GM21447 (cell line): ENCODE measurements at regions not wholly inside any gene's neighbourhood (a gene's known extent, or its start where the extent isn't known, plus 50 kb on each side); places are given as distances from the start of the nearest gene placed in this dataset.

Experiments used
- ATAC-seq: cut with Tn5 transposase; IDR thresholded peaks from one replicate; pipeline ENCODE4 v1.9.1; 2021; ENCODE audit not compliant: unreplicated experiment

GRCh38 chr16:49216593-49216992 lies 65.0 kb downstream of the CBLN1 start:
- no peak for ATAC-seq

- no peak for ATAC-seq
Measured at GRCh38 chr16:49213594-49213993, 68.0 kb downstream of the CBLN1 start.

DNA sequence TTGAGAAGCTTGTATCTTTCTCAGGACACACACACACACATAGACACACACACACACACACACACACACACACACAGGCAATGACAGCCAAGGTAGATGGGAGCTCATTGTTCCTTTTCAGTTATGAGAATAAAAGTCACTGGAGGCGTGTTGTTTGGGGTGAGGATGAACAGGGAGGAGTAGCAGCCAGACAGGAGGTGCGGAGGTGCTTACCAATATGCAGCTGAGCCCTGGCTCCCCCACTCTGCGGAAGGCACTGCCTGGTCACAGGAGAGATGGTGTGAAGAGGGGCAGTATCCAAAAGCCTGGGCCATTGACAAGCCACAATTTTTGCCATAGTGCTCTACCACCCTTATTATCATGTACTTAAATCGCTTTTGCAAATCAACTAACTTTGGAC lies 77.4 kb downstream of the CBLN1 start:
- ATAC-seq = no peak

GRCh38 chr16:49203361-49203760 lies 78.3 kb downstream of the CBLN1 start:
- ATAC-seq = no peak

DNA sequence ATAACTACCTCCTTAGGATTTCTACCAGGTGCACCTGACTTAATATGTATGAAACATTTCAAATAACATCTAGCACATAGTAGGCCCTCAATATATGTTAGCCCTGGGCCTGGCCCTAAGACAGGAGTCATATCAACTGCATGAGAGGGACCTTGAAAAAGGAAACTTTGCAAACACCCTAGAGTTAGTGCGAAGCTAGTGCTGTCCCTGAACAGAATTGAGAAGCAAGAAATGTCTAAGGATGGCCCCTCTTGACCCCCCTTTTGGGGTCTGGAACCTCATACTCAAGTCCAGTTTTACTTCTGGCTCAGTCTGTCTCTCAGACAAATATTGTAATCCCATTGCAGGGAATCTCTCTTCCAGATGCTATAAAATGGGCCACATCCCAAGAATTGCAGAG lies 80.5 kb downstream of the CBLN1 start:
- ATAC-seq = no peak

DNA sequence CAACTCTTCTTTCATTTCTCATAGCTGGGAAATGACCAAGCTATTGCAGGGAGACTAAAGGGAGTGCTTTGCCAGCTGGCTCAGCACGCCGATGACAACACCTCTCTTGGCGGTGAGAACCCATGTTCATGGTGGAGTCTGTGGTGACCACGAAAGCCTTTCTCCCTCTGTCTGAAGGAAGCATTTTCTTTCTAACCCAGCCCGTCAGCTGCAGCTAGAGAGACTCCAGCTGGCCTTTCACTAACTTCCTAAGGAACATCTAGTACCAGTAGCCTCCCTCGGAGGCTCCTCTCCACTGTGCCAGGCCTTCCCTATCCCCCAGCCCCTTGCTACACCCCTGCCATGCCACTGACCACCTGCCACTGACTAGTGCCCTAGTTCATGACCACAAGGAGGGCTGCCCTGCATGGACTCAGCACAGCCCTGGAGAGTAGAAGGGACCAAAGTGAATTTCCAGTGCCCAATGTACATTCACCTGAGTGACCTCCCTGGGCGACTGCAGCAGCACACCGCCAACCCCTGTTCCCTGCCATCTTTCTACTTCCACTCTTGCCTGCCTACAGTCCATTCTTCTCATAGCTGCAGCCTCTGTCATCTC lies 81.3 kb downstream of the CBLN1 start:
- ATAC-seq = no peak

DNA sequence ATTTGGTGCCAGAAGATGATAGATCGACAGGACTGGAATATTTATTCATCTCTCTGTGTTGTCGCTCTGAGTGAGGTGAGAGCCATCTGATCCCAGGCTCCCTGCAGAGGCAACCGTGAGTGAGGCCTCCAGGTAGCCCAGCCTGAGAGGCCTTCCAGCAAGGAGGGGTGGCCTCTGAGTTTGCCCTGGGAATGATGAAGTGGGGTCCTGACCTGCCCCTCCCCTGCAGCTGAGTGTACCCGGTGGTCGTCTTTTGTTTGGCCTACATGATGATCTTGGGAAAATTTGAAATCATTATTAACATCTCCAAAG lies 86.4 kb downstream of the CBLN1 start:
- no peak for ATAC-seq

DNA sequence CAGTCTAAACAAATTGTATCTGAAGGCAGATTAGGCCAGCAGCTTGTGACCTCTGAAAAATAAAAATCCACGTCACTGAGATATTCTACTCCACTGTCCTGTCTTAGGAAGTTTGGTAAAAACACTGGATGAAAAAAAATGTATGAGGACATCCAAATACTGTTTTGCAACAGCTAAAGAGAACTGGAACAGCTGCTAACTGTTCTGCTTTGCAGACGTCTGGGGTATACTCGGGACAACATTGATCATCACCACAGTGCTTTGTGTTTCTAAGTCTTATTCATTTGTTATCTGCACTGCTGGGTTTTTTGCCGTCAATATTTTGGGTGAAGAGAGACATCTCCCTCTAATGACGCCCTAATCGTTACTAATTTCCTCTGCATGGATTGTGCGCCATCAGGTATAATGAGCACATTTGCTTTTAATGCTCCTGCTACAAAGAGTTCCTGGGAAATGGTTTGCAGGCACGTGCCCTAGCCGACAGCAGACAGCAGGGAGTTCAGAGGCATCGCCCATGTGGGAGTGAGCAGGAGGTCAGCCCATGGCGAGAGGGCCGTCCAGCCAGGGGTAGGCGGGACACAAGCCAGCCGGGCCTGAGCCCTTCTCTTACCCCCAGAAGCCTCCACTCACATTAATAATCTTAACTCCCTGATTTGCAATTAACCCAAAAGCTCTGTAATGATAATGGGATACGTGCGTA lies 87.0 kb downstream of the CBLN1 start:
- ATAC-seq = no peak

- no peak for ATAC-seq
Measured at GRCh38 chr16:49193596-49193995, 88.0 kb downstream of the CBLN1 start.

GRCh38 chr16:49189286-49189685 lies 92.4 kb downstream of the CBLN1 start:
- no peak for ATAC-seq

GRCh38 chr16:49183911-49184310 lies 97.7 kb downstream of the CBLN1 start:
- no peak for ATAC-seq

DNA sequence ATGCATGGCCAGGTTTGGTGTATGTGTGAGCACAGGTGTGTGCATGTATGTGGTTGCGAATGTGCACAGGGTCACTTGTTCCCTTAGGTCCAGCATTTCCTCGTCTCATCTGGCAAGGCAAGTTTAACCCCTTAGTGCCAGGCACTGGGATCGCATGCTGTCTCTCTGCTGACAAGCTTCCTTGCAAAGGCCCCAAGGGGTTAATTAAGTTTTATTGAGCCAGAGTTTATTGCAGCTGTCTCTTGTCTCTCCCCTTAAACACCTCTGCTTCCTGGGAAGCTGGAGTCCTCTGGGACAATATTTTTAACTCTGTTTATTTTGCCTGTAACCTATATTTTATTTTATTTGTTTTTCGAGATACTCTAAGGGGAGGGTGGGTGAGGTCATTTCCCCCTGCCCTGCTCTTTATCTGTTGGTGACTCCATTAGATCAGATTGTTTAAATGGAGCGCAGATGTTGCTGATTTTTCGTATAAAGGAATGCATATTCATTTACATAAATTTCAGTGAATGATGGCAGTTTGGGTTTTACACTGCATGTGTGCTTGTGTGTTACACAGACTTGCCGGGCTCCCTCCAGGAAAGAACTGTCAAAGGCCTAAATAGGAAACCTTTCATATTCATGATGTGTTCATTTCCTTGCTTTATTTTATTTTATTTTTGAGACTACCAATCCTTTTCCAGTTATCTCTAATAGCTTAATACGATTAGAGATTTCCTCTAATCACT lies 99.7 kb downstream of the CBLN1 start:
- ATAC-seq = no peak

- no peak for ATAC-seq
Measured at GRCh38 chr16:49179714-49180330, 101.8 kb downstream of the CBLN1 start.

GRCh38 chr16:49168126-49168525 lies 113.5 kb downstream of the CBLN1 start:
- ATAC-seq = no peak

- no peak for ATAC-seq
Measured at GRCh38 chr16:49165025-49165424, 116.6 kb downstream of the CBLN1 start.

DNA sequence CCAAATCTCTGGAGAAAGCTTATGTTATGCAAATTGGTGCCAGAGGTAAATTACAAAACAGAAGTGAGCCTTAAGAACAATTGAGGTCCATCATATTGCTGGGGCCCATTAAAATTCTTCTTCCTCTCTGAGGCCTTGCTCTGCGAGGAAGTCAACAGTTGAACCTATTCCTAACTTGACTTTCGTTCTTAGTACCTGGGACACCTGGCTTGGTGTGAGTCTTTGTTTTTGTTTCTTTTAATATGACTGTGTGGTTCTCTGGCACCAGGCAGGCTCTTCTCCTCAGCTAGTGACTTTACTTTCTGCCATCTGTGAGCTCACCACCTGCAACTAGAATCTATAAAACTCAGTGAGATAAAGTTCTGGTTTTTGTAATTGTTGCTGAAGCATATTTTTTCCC lies 120.4 kb downstream of the CBLN1 start:
- no peak for ATAC-seq

- ATAC-seq = no peak
Measured at GRCh38 chr16:49158029-49158642, 123.5 kb downstream of the CBLN1 start.

GRCh38 chr16:49150341-49150740 lies 131.3 kb downstream of the CBLN1 start:
- ATAC-seq = no peak

DNA sequence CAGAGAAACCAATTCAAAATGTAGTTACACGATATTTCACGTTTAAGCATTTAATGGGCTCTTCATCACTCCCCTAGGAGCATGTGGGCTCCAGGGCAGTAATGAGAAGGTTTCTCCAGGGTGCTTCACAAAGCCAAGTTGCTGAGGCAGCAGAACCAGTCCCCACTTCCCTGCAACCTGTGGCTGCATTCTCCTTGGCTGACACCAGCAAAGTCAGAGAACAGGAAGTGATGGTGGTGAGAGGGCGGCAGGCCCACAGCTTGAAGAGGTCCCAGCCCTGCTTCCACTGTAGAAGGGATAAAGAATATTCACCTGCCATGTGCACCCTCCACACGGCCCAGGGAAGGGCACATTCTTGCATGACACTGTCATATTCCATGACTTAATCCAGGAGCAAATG lies 133.2 kb downstream of the CBLN1 start:
- ATAC-seq = no peak

- ATAC-seq = no peak
Measured at GRCh38 chr16:49140618-49141017, 141.0 kb downstream of the CBLN1 start.

DNA sequence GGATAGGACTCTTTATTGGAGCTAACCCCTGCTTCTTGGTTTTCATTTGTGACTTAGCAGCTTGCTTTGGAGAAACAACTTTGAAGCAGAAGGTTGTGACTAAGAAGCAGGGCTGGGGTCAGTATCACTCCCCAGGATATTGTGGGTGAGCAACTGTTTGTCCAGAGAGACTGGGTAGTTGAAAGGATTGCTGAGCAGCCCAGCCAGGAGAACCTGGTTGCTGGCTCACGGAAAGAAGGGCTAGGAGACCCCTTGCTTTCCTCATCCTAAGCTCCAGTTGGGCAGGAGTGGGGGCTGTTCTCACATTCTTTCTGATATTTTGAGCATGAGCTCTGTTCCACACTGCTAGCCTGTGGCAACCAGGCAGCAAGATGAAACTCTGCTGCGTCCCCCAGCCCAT lies 151.2 kb downstream of the CBLN1 start:
- no peak for ATAC-seq

DNA sequence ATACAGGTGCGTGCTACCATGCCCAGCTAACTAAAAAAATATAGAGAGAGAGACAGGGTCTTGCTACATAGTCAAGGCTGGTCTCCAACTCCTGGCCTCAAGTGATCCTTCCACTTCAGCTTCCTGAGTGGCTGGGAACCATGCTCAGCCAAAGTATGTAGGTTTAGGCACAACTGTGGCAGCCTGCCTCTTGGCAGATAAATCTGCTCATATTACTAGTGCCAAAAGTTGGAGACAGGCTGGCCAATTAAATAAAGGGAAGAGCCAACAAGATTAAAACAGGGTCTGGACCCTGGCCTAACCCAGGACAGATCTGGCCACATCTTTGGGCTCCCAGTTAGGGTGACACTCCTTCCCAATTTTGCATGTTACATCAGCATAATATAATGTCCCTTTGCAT lies 151.7 kb downstream of the CBLN1 start:
- ATAC-seq = no peak
